ENCODE measurements at regions not wholly inside any gene's neighbourhood (a gene's known extent, or its start where the extent isn't known, plus 50 kb on each side); places are given as distances from the start of the nearest gene placed in this dataset.

DNA sequence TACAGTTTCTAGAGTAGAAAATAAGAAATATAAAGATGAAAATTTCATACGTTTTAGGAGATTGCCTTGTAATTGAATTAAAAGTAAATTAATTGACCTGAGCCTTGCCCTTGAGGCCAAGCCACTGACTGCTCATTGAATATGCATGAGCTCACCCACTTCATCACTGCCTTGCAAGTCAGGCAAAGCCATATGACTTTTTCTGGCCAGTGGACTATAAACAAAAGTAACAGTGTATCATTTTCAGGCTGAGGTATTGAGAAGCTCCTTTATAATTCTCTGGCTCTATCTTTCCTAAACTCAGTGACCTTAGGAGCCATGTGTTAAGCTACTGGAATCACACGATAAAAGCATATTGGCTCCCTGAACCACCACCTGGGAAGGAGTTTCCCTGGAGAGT is 369.3 kb downstream of the NUAK1 start:
- H3K27ac Mint-ChIP-seq = no peak overlapping the region
- DNase-seq = no peak
- no peaks in the 10 kb centered on the region for H3K9me3 Mint-ChIP-seq
- CTCF ChIA-PET = no interaction called here
- H3K4me1 Mint-ChIP-seq = no peaks in the 10 kb centered on the region
- H3K36me3 Mint-ChIP-seq (ENCODE audit: low read depth) = no peaks in the 10 kb centered on the region
- no peaks in the 10 kb centered on the region for H3K27me3 Mint-ChIP-seq
- no peak overlapping the region for H3K4me3 Mint-ChIP-seq
- POLR2A ChIA-PET = no interaction called here

DNA sequence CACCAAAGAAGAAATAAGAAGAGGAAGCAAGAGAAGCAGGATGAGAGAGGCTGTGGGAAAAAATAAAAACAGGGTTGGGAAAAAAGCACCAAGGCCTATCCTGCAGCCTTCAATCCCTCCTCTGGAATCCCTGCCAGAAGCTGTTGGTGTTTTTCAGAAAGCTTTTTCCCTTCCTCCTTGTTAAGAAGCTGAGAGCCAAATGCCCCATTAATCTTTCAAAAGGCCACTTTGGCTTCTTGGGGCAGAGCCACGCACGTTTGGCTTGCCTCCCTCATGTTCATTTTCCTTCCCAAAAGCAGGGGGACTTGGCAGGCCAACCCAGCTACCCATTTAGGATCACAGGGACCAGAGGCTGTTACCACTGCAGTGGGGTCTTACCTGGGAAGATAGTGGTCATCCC is 365.3 kb downstream of the NUAK1 start:
- POLR2A ChIA-PET = no interaction called here
- H3K4me3 Mint-ChIP-seq = no peak overlapping the region
- H3K4me1 Mint-ChIP-seq = no peaks in the 10 kb centered on the region
- CTCF ChIA-PET = no interaction called here
- no peaks in the 10 kb centered on the region for H3K27me3 Mint-ChIP-seq
- no peak overlapping the region for H3K27ac Mint-ChIP-seq
- no peaks in the 10 kb centered on the region for H3K36me3 Mint-ChIP-seq (ENCODE audit: low read depth)
- no peak for DNase-seq
- peaks cover 3% of the 10 kb centered on the region for H3K9me3 Mint-ChIP-seq

DNA sequence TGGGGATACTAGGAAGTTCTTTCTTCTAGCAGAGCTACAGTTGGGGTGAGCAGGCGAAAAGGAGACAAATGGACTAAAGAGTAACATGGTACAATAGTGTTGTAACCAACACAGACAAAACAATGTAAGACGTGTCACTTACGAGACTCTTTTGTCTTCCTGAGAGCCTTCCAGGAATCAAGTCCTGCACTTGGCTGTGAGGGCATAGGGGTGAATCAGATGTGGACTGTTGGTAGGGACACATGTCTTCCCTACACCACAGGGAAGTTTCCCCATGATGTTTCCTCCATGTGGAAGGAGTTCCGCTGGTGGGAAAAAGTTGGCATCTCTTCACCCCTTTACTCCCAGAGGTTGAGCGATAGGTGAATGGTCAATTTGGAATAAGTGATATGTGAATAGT is 364.7 kb downstream of the NUAK1 start:
- Mint-ChIP-seq H3K4me1 (no peaks in the 10 kb centered on the region), H3K27me3 (no peaks in the 10 kb centered on the region), H3K4me3 (no peak overlapping the region), H3K9me3 (peaks cover 3% of the 10 kb centered on the region), H3K27ac (no peak overlapping the region), H3K36me3 (ENCODE audit: low read depth) (no peaks in the 10 kb centered on the region)
- no peak for DNase-seq
- ChIA-PET POLR2A (no interaction called here), CTCF (no interaction called here)

DNA sequence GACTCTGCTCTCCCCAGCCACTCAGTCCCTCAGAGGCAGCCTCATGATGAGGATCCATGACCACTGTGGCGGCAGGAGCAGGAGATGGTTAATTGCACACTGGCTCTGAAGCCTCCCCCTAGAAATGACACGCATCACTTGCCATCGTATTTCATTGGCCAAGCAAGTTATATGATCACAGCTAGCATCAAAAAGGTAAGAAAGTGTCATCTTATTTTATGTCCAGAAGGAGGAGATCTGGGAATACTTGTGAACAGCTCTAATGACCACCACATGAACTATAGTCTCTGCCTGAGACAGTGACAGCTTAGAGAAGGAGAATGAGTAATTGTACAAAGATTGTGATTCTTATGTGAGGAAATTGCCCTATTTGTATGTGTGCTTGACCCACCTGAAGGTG is 363.4 kb downstream of the NUAK1 start:
- no peak for DNase-seq
- peaks cover 3% of the 10 kb centered on the region for H3K9me3 Mint-ChIP-seq
- H3K27me3 Mint-ChIP-seq = no peaks in the 10 kb centered on the region
- ChIA-PET CTCF (no interaction called here), POLR2A (no interaction called here)
- H3K27ac Mint-ChIP-seq = no peak overlapping the region
- no peaks in the 10 kb centered on the region for H3K36me3 Mint-ChIP-seq (ENCODE audit: low read depth)
- H3K4me1 Mint-ChIP-seq = no peaks in the 10 kb centered on the region
- no peak overlapping the region for H3K4me3 Mint-ChIP-seq

DNA sequence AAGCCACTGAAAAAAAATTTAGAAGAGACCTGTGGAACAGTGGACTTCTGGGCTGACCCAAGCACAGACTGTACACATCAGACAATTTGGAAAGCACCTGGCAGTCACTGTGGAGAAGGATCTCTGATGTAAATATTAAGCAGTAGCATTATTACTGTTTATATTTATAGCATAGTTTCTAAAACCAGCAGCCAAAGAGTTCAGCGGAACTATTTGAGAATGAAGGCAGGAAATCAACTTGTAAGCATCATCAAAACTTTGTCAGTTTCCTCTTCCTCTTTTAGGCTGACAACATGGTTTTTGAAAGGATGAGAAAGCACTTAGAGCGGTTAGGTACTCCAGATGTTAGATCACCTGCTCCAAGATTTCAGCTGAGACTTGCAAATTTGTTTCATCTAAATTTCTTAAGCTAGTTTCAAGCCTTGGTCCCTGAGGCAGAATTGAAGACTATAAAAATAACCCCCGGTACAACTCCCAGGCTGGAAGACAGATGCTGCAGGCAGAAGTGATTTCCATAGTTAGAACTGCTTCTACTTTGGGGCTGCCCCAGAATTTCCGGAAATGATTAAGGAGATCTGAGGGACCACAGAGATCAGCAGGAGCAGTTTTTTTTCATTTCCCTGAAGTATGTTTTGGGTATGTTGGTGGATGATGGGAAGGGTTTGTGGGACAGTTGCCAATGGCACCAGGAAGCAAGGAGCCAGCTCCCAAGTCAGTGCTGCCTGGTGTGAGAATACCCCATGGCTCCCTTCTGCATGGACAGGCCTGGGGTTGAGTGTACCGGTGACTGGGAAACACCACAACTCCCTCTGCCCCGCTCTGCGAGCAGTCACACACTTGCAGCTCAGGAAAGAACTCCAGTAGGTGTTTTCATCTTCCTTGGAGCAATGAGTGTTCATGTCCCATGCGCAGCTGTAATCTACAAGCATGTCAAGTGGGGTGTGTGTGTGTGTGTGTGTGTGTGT is 354.5 kb downstream of the NUAK1 start:
- Mint-ChIP-seq H3K27ac (no peak overlapping the region), H3K9me3 (no peaks in the 10 kb centered on the region), H3K36me3 (ENCODE audit: low read depth) (no peaks in the 10 kb centered on the region), H3K4me1 (peaks cover 7% of the 10 kb centered on the region), H3K27me3 (no peaks in the 10 kb centered on the region), H3K4me3 (no peak overlapping the region)
- DNase-seq = no peak
- ChIA-PET POLR2A (no interaction called here), CTCF (no interaction called here)

DNA sequence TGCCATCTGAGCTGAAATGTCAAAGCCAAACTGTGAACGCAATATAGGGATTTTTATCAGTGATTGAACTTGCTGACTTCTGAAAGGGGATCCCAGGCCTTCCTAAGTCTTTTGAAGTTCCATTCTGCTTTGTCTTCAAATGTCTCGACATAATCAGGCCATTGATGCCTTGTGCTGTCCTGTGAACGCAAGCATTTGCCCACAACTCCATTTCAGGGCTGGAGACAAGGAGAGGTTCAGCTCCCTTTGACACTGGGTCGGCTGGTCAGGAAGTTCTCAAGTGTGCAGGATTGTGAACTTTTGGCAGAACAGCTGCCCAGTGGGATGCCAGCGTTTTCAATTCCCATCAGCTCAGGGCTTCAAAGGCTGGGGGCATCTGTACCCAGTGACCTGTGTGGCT is 345.3 kb downstream of the NUAK1 start:
- Mint-ChIP-seq H3K36me3 (ENCODE audit: low read depth) (no peaks in the 10 kb centered on the region), H3K27ac (no peak overlapping the region), H3K27me3 (no peaks in the 10 kb centered on the region), H3K4me1 (no peaks in the 10 kb centered on the region), H3K9me3 (no peaks in the 10 kb centered on the region), H3K4me3 (no peak overlapping the region)
- ChIA-PET POLR2A (no interaction called here), CTCF (no interaction called here)
- no peak for DNase-seq

DNA sequence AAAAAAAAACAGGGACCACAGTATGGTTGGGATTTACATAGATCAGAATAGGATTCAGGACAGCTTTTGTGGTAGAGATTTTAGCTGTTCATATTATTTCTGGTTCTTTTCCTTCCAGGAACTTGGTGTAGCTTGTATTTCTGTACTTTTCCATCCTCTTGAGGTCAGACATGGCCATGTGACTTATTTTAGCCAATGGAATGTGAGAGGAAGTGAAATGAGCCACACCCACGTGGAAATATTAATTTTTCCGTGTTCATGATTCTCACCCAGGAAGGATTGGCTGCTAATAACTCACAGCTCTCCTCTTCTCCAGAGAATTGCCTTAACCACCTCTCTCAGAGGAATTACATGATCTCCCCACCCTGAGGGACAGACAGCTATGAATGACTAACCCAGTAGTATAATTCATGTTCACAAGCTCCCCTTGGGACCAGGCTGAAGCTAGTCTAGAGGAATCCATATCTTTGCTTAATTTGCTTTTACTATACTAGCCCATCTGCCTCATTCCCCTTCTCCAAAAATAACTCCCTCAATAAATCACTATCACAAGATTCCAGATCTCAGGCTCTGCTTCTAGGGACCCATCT is 340.4 kb downstream of the NUAK1 start:
- Mint-ChIP-seq H3K27me3 (no peaks in the 10 kb centered on the region), H3K27ac (no peak overlapping the region), H3K9me3 (no peaks in the 10 kb centered on the region), H3K36me3 (ENCODE audit: low read depth) (no peaks in the 10 kb centered on the region), H3K4me3 (no peak overlapping the region), H3K4me1 (no peaks in the 10 kb centered on the region)
- DNase-seq = no peak
- POLR2A ChIA-PET = no interaction called here
- CTCF ChIA-PET = no interaction called here

DNA sequence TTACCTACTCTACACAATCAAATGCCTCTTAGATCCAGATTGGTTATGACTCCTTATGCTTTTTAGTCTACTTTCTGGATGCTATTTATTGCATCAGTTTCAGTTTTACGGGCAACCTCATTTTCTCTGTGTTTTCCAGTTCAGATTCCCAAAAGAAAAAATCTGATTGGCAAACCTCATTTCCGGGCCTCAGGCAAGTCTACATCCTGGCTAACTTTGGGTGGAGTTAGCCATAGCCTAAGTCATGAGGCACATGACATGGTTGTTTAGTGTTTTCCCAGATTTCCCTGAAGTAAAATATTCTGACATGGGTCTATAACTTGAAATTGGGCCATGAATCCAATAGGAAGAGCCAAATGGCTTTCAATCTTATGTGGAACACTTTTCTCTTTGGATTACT is 339.7 kb downstream of the NUAK1 start:
- Mint-ChIP-seq H3K27ac (no peak overlapping the region), H3K4me3 (no peak overlapping the region), H3K36me3 (ENCODE audit: low read depth) (no peaks in the 10 kb centered on the region), H3K4me1 (no peaks in the 10 kb centered on the region), H3K27me3 (no peaks in the 10 kb centered on the region), H3K9me3 (no peaks in the 10 kb centered on the region)
- ChIA-PET CTCF (no interaction called here), POLR2A (no interaction called here)
- no peak for DNase-seq

DNA sequence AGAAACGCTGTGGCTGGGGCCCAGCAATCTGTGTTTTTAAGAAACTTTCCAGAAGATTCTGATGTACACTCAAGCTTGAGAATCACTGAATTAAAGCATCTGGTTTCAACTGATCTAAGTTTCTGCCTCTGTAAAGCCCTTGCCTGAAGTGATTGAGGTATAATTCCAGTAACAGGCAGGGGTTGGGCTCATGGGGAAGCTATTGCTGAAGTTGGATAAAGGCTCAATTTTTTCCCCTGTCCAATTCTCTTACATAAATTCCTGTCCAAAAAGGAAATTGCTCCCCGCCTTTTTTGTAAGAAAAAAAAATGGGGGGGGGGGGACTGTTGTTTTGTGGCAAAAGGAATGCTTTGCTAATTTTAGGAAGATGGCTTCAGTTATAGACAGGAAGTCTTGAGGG is 337.4 kb downstream of the NUAK1 start:
- POLR2A ChIA-PET = no interaction called here
- no peak overlapping the region for H3K27ac Mint-ChIP-seq
- H3K9me3 Mint-ChIP-seq = no peaks in the 10 kb centered on the region
- H3K4me1 Mint-ChIP-seq = no peaks in the 10 kb centered on the region
- no peaks in the 10 kb centered on the region for H3K27me3 Mint-ChIP-seq
- CTCF ChIA-PET = interaction anchor here (0.6 kb wide), 1 partner anchor 11 kb away, joined by 3 read pairs; no protein-coding TSS in a partner anchor
- DNase-seq = no peak
- no peak overlapping the region for H3K4me3 Mint-ChIP-seq
- no peaks in the 10 kb centered on the region for H3K36me3 Mint-ChIP-seq (ENCODE audit: low read depth)

DNA sequence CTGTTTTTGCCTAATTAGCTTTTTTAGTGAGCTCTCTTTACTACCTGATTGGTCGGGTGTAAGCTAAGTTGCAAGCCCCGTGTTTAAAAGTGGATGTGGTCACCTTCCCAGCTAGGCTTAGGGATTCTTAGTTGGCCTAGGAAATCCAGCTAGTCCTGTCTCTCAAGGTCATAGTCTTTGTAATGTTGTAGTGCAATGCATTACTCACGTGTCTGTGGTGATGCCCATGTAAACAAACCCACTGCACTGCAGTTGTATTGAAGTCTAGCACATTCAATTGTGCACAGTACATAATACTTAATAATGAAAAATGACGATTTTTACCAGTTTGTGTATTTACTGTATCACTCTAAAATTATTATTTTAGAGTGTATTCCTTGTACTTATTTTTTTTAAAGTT is 335.5 kb downstream of the NUAK1 start:
- ChIA-PET POLR2A (no interaction called here), CTCF (no interaction called here)
- Mint-ChIP-seq H3K27ac (no peak overlapping the region), H3K36me3 (ENCODE audit: low read depth) (no peaks in the 10 kb centered on the region), H3K27me3 (no peaks in the 10 kb centered on the region), H3K4me1 (no peaks in the 10 kb centered on the region), H3K4me3 (no peak overlapping the region), H3K9me3 (no peaks in the 10 kb centered on the region)
- no peak for DNase-seq

DNA sequence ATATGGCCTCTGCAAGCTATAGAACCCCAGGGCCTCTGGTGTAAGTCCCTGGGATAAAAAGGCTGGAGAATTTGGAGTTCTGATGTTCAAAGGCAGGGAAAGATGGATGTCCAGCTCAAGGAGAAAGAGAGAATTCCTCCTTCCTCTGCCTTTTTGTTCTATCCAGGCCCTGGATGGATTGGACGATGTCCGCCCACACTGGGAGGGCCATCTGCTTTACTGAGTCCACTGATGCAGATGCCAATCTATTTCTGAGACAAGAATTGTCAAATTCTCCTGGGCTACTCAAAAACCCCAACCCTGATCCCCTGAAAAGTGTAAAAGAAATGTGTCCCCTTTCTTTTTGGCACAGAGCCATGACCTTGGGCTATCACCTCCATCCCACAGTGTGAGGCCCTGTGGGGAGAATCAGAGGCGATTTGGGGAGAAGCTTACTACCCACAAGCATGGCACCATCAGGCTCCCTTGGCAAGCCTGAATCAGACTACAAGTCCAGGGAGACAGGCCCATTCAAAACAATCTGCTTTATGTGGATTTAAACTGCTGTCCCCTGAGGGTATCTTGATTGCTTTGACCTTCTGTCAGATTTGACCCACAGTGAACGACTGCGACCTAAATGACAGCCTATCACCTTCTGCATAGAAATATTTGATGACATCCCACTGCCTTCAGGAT is 334.0 kb downstream of the NUAK1 start:
- Mint-ChIP-seq H3K4me1 (no peaks in the 10 kb centered on the region), H3K4me3 (no peak overlapping the region), H3K9me3 (no peaks in the 10 kb centered on the region), H3K27ac (no peak overlapping the region), H3K27me3 (no peaks in the 10 kb centered on the region), H3K36me3 (ENCODE audit: low read depth) (no peaks in the 10 kb centered on the region)
- CTCF ChIA-PET = no interaction called here
- DNase-seq = no peak
- POLR2A ChIA-PET = no interaction called here

DNA sequence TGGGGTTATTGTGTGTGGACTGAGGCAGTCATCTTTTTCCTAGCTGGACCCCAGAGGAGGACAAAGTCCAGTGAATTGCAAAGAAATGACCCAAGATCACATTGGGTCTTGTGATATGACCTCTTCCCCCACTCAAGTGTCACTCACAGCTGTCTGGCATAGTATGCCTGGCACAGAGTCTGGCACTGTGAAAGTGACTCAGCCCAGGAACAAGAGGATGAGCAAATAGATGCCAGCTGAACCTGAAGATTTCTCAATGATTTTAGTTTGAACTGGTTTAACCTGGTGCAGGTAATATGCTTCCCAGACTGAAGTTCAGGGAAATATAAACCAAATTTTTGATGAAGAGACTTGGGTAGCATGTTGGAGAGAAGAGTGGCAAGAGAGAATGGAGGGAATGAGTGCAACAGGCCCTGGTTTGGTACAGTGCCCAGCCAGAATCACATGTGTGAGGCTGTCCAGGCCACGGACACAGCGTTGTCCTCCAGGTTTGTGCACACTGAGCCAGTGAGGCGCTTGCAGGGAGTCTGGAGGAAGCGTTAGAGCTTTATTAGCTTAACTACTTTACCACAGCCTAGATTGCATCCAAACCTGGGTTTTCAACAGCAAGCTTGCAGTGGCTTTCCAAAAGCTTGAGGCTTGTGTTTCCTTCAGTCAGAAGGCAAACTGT is 332.9 kb downstream of the NUAK1 start:
- POLR2A ChIA-PET = no interaction called here
- H3K9me3 Mint-ChIP-seq = no peaks in the 10 kb centered on the region
- no peak overlapping the region for H3K4me3 Mint-ChIP-seq
- no peaks in the 10 kb centered on the region for H3K36me3 Mint-ChIP-seq (ENCODE audit: low read depth)
- CTCF ChIA-PET = no interaction called here
- H3K4me1 Mint-ChIP-seq = no peaks in the 10 kb centered on the region
- no peak for DNase-seq
- H3K27me3 Mint-ChIP-seq = no peaks in the 10 kb centered on the region
- no peak overlapping the region for H3K27ac Mint-ChIP-seq

DNA sequence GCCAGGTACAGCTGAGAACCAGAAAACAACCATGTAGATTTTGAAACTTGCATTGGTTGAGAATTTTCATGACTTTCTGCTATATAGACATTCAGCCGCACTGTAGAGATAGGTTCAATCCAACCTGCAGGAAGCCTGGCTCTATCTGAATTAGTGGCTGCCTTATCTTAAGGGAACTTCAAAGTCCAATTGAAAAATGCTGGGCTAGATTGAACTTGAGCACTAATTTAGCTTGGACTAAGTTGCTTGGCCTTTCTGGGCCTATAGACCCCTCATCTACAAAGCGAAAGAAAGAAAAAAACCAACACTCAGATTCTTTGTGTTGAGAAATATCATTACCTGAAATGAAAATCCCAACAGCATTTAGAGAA is 332.4 kb downstream of the NUAK1 start:
- no peaks in the 10 kb centered on the region for H3K27me3 Mint-ChIP-seq
- no peaks in the 10 kb centered on the region for H3K36me3 Mint-ChIP-seq (ENCODE audit: low read depth)
- no peaks in the 10 kb centered on the region for H3K9me3 Mint-ChIP-seq
- no peak for DNase-seq
- no peaks in the 10 kb centered on the region for H3K4me1 Mint-ChIP-seq
- no peak overlapping the region for H3K4me3 Mint-ChIP-seq
- ChIA-PET POLR2A (no interaction called here), CTCF (no interaction called here)
- no peak overlapping the region for H3K27ac Mint-ChIP-seq
